A673 (cell line): ENCODE measurements at regions not wholly inside any gene's neighbourhood (a gene's known extent, or its start where the extent isn't known, plus 50 kb on each side); places are given as distances from the start of the nearest gene placed in this dataset.

Source experiments
- BruUV-seq: library from RNA; stranded (reverse); fragments of 400-500 nt; replicated peaks from 2 replicates; lab custom pipeline; 2021; lab: Mats Ljungman, UMichigan
- CTCF ChIA-PET: fragments of 300-600 bp; sonication (Branson Sonifier 250); formaldehyde crosslinking; loops from one replicate; lab custom pipeline; 2022; ENCODE audit warnings: antibody characterized with exemption; lab: Charles Lee
- POLR2A ChIA-PET: fragments of 300-600 bp; sonication (Branson Sonifier 250); formaldehyde crosslinking; loops from one replicate; lab custom pipeline; 2022; ENCODE audit warnings: antibody characterized with exemption; ENCODE audit not compliant: low non-redundant PET; lab: Charles Lee
- DNase-seq: peaks from one replicate; pipeline ENCODE4 v3.0.0-alpha.2; 2015; ENCODE audit warnings: low spot score
- H3K27ac ChIP-seq: fragments of 200-600 bp; sonication (generic); 2 replicates; pipeline ENCODE4 v1.5.1; 2016; ENCODE audit warnings: mixed run types, low read depth, mild to moderate bottlenecking, mixed read lengths, antibody characterized with exemption, low read length; ENCODE audit not compliant: poor library complexity, severe bottlenecking
- H3K27me3 ChIP-seq: fragments of 200-600 bp; sonication (generic); replicated peaks from 2 replicates; pipeline ENCODE4 v1.6.1; 2017; ENCODE audit warnings: mixed run types, low read depth, mild to moderate bottlenecking, mixed read lengths, antibody characterized with exemption, low read length; ENCODE audit not compliant: insufficient read depth, poor library complexity
- H3K36me3 ChIP-seq: fragments of 200-600 bp; sonication (generic); 2 replicates; pipeline ENCODE4 v1.6.1; 2016; ENCODE audit warnings: mixed run types, mild to moderate bottlenecking, mixed read lengths, antibody characterized with exemption, low read length; ENCODE audit not compliant: insufficient read depth, poor library complexity, severe bottlenecking
- H3K4me1 ChIP-seq: fragments of 200-600 bp; sonication (generic); 2 replicates; pipeline ENCODE4 v1.6.1; 2017; ENCODE audit warnings: mixed run types, mild to moderate bottlenecking, mixed read lengths, antibody characterized with exemption, low read length; ENCODE audit not compliant: insufficient read depth, poor library complexity, severe bottlenecking
- H3K4me3 ChIP-seq: fragments of 200-600 bp; sonication (generic); 2 replicates; pipeline ENCODE4 v1.5.1; 2016; ENCODE audit warnings: low read depth, mixed run types, mild to moderate bottlenecking, mixed read lengths, low read length; ENCODE audit not compliant: poor library complexity, severe bottlenecking
- H3K9me3 ChIP-seq: fragments of 200-600 bp; sonication (generic); 2 replicates; pipeline ENCODE4 v1.6.1; 2016; ENCODE audit warnings: mixed run types, low read depth, mild to moderate bottlenecking, mixed read lengths, antibody characterized with exemption, low read length; ENCODE audit not compliant: poor library complexity, severe bottlenecking
- EZH2 ChIP-seq: fragments of 200-600 bp; sonication (generic); IDR thresholded peaks from 2 replicates; pipeline ENCODE4 v1.6.1; 2017; ENCODE audit warnings: borderline replicate concordance, low read depth, mild to moderate bottlenecking, mixed read lengths, antibody characterized with exemption, low read length; ENCODE audit not compliant: poor library complexity, severe bottlenecking
- intact Hi-C: fragments of 100-400 bp; cut with micrococcal nuclease; formaldehyde crosslinking; loops from one replicate; pipeline ENCODE4 v1.10.0; 2022; ENCODE audit not compliant: unreplicated experiment
- TF ChIP-seq, protein P1 (sequence below): fragments of 300-800, 200-600 bp; sonication (generic); conservative IDR thresholded peaks from 2 replicates; pipeline ENCODE4 v1.5.1; 2017; ENCODE audit warnings: low read depth, mild to moderate bottlenecking, antibody characterized with exemption, low read length, moderate library complexity, mixed read lengths

DNA sequence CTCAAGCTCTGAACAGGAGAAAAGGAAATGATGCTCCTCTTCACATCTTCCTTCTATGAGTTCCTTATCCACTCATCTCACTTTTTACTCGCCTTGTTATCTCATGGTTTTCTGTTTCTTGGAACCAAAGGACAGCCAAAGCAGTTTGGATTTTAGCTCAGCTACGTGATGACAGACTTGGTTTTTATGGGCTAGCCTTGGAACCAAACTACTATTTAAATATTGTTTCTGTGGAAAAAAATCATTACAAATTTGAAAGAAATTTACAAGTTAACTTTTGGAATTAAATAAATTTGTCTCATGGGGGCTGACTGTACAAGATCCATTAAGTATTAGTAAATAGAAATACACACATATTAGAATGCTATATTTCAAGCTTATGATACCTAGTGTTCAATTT, 727.8 kb upstream of the FANCL start:
- Histone ChIP-seq H3K4me1 (no peaks in the 10 kb centered on the region), H3K27ac (no peak overlapping the region), H3K9me3 (no peaks in the 10 kb centered on the region), H3K4me3 (no peak overlapping the region), H3K27me3 (no peaks in the 10 kb centered on the region), H3K36me3 (no peaks in the 10 kb centered on the region)
- intact Hi-C loops = no loop called here
- CTCF ChIA-PET = no interaction called here
- no peak for TF ChIP-seq EZH2
- no TSS peak for BruUV-seq
- POLR2A ChIA-PET = no interaction called here
- no peak for DNase-seq

DNA sequence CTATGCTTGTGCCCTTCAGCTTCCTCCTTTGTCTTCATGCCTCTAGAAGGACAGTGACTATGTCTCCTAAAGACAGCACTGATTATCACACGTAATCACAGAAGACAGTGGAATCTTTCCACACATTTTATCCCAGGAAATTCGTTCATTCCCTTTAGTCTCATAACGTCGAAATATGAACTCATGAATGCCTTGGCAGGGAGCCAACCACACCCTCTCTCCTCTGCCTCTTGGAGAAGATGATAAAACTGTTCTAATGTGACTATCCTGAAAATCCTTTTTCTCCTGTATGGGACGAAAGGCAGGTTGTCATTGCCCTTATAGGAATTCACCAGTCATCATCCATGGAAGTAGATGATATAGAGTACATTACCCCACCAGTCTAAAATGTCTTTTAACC, 726.6 kb upstream of the FANCL start:
- no peak overlapping the region for H3K27ac ChIP-seq
- CTCF ChIA-PET = no interaction called here
- no TSS peak for BruUV-seq
- no peaks in the 10 kb centered on the region for H3K27me3 ChIP-seq
- no peaks in the 10 kb centered on the region for H3K4me1 ChIP-seq
- DNase-seq = no peak
- intact Hi-C loops = no loop called here
- H3K9me3 ChIP-seq = no peaks in the 10 kb centered on the region
- H3K4me3 ChIP-seq = no peak overlapping the region
- no peaks in the 10 kb centered on the region for H3K36me3 ChIP-seq
- POLR2A ChIA-PET = no interaction called here
- no peak for TF ChIP-seq EZH2
- TF ChIP-seq, protein P1, sequence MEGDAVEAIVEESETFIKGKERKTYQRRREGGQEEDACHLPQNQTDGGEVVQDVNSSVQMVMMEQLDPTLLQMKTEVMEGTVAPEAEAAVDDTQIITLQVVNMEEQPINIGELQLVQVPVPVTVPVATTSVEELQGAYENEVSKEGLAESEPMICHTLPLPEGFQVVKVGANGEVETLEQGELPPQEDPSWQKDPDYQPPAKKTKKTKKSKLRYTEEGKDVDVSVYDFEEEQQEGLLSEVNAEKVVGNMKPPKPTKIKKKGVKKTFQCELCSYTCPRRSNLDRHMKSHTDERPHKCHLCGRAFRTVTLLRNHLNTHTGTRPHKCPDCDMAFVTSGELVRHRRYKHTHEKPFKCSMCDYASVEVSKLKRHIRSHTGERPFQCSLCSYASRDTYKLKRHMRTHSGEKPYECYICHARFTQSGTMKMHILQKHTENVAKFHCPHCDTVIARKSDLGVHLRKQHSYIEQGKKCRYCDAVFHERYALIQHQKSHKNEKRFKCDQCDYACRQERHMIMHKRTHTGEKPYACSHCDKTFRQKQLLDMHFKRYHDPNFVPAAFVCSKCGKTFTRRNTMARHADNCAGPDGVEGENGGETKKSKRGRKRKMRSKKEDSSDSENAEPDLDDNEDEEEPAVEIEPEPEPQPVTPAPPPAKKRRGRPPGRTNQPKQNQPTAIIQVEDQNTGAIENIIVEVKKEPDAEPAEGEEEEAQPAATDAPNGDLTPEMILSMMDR = no peak

DNA sequence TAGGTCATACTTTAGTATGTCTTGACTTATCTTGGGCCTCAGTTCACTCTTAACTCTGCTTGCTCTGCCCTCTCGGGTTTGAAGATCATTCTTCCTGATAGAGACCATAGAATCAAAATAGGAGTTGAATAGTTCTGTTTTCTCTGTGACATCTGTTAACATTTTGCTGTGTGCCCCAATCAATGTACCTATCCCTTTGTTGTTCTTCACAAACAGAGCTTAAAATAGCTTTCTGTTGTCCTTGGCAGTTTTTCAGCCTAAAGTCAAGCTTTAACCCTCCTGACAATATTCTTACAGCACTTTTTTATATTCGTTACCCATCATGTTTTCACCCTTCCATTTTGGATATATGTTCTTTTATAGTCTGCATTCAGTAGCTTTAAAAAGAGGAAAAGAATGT, 724.5 kb upstream of the FANCL start:
- ChIA-PET CTCF (no interaction called here), POLR2A (no interaction called here)
- H3K4me3 ChIP-seq = no peak overlapping the region
- intact Hi-C loops = no loop called here
- no peaks in the 10 kb centered on the region for H3K4me1 ChIP-seq
- BruUV-seq = no TSS peak
- H3K9me3 ChIP-seq = no peaks in the 10 kb centered on the region
- no peak overlapping the region for H3K27ac ChIP-seq
- H3K27me3 ChIP-seq = no peaks in the 10 kb centered on the region
- no peak for DNase-seq
- TF ChIP-seq, protein P1 = no peak
- TF ChIP-seq EZH2 = no peak
- H3K36me3 ChIP-seq = no peaks in the 10 kb centered on the region

DNA sequence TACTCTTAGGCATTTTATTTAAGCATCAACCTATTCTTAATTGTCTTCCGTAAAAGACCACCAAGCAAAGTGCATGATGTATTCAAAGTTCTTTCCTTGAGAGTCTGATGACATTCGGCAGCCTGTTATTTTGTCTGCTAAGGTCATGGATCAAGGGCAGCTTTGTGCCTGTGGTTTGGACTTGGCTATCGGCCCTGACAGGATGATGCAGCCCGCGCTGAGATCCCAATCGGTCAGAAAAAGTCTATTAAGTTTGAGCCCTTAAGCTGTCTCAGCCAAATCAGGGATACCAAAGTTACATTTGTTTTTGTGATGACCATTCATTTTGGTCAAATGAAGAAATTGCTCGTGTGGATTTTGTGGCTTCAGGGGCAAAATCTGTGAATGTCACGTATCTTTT, 718.9 kb upstream of the FANCL start:
- Histone ChIP-seq H3K4me3 (no peak overlapping the region), H3K27ac (no peak overlapping the region), H3K36me3 (no peaks in the 10 kb centered on the region), H3K27me3 (no peaks in the 10 kb centered on the region), H3K9me3 (no peaks in the 10 kb centered on the region), H3K4me1 (no peaks in the 10 kb centered on the region)
- POLR2A ChIA-PET = no interaction called here
- no peak for DNase-seq
- BruUV-seq = no TSS peak
- intact Hi-C loops = no loop called here
- CTCF ChIA-PET = no interaction called here
- TF ChIP-seq, protein P1 = no peak
- TF ChIP-seq EZH2 = no peak
